HepG2 (cell line): ENCODE measurements at regions not wholly inside any gene's neighbourhood (a gene's known extent, or its start where the extent isn't known, plus 50 kb on each side); places are given as distances from the start of the nearest gene placed in this dataset.

Experiments used
- TEF ChIP-seq: sonication (generic); formaldehyde crosslinking; IDR thresholded peaks from 2 replicates; pipeline ENCODE4 v1.5.0; 2020; ENCODE audit warnings: missing genetic modification reagents
- TF ChIP-seq, protein P1 (sequence below): sonication (generic); formaldehyde crosslinking; IDR thresholded peaks from 2 replicates; pipeline ENCODE4 v1.5.0; 2020; ENCODE audit warnings: mild to moderate bottlenecking, missing genetic modification reagents, moderate library complexity

- no peak for TF ChIP-seq TEF
- TF ChIP-seq, protein P1, sequence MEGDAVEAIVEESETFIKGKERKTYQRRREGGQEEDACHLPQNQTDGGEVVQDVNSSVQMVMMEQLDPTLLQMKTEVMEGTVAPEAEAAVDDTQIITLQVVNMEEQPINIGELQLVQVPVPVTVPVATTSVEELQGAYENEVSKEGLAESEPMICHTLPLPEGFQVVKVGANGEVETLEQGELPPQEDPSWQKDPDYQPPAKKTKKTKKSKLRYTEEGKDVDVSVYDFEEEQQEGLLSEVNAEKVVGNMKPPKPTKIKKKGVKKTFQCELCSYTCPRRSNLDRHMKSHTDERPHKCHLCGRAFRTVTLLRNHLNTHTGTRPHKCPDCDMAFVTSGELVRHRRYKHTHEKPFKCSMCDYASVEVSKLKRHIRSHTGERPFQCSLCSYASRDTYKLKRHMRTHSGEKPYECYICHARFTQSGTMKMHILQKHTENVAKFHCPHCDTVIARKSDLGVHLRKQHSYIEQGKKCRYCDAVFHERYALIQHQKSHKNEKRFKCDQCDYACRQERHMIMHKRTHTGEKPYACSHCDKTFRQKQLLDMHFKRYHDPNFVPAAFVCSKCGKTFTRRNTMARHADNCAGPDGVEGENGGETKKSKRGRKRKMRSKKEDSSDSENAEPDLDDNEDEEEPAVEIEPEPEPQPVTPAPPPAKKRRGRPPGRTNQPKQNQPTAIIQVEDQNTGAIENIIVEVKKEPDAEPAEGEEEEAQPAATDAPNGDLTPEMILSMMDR, result no peak
Observed at GRCh38 chr14:28299227-28299626, 467.4 kb upstream of the FOXG1 start.
